Fibroblast of lung (primary cell): ENCODE measurements at regions not wholly inside any gene's neighbourhood (a gene's known extent, or its start where the extent isn't known, plus 50 kb on each side); places are given as distances from the start of the nearest gene placed in this dataset.
"Not testable (repeated sequence)": the region's sequence is repeated elsewhere in the genome, so short reads cannot be mapped to it uniquely, and the experiment has no call there.

Experiments
- DNase-seq, 2 donors: peaks; one replicate each; pipeline versions ENCODE4 v3.0.0 to v3.0.0-alpha.2; 2010; ENCODE audit warnings: low read depth in 2 of 2
- H2AFZ ChIP-seq: 2 replicates; pipeline ENCODE4 v1.5.1; 2012; ENCODE audit warnings: low read length, control low read depth, inconsistent platforms
- H3K27ac ChIP-seq: 2 replicates; pipeline ENCODE4 v1.5.1; 2011; ENCODE audit warnings: low read length, control low read depth; ENCODE audit not compliant: insufficient read depth
- H3K27me3 ChIP-seq: 2 replicates; pipeline ENCODE4 v1.5.1; 2011; ENCODE audit warnings: mild to moderate bottlenecking, low read length; ENCODE audit not compliant: control insufficient read depth, insufficient read depth
- H3K36me3 ChIP-seq: 2 replicates; pipeline ENCODE4 v1.5.1; 2011; ENCODE audit warnings: low read length; ENCODE audit not compliant: control insufficient read depth, insufficient read depth
- H3K4me1 ChIP-seq: 2 replicates; pipeline ENCODE4 v1.5.1; 2011; ENCODE audit warnings: low read length; ENCODE audit not compliant: control insufficient read depth, insufficient read depth; ENCODE audit errors: extremely low read depth
- H3K4me2 ChIP-seq: 2 replicates; pipeline ENCODE4 v1.5.1; 2011; ENCODE audit warnings: low read length, control low read depth; ENCODE audit not compliant: insufficient read depth; ENCODE audit errors: extremely low read depth
- H3K4me3 ChIP-seq, 4 experiments: fragments of 200-600 bp in 1 of 4; sonication (generic) in 1 of 4; replicated peaks in 1 of 4; 2 replicates each; pipeline ENCODE4 v1.5.1; 2011 to 2016; ENCODE audit warnings: low read length in 4 of 4, low read depth in 3 of 4, mild to moderate bottlenecking in 3 of 4, control low read depth in 2 of 4, inconsistent platforms in 1 of 4, mixed read lengths in 1 of 4; ENCODE audit not compliant: insufficient read depth in 1 of 4; ENCODE audit errors: control extremely low read depth in 1 of 4
- H3K79me2 ChIP-seq: 2 replicates; pipeline ENCODE4 v1.5.1; 2012; ENCODE audit warnings: mild to moderate bottlenecking, low read length, inconsistent platforms; ENCODE audit not compliant: control insufficient read depth, insufficient read depth
- H3K9ac ChIP-seq: 2 replicates; pipeline ENCODE4 v1.5.1; 2011; ENCODE audit warnings: mild to moderate bottlenecking, low read length, control low read depth; ENCODE audit not compliant: insufficient read depth
- H3K9me3 ChIP-seq: 2 replicates; pipeline ENCODE4 v1.5.1; 2012; ENCODE audit warnings: low read depth, low read length; ENCODE audit not compliant: control insufficient read depth, insufficient read depth
- H4K20me1 ChIP-seq: 2 replicates; pipeline ENCODE4 v1.5.1; 2011; ENCODE audit warnings: low read length; ENCODE audit not compliant: control insufficient read depth, insufficient read depth; ENCODE audit errors: extremely low read depth
- CTCF ChIP-seq, 2 donors: IDR thresholded peaks in 1 of 2; conservative IDR thresholded peaks in 1 of 2; 1 replicate in 1 of 2; 2 replicates in 1 of 2; pipeline ENCODE4 v1.5.1; 2011 to 2012; ENCODE audit warnings: low read length in 2 of 2, control low read depth in 1 of 2, inconsistent platforms in 1 of 2, low read depth in 1 of 2, mild to moderate bottlenecking in 1 of 2
- EZH2 ChIP-seq: IDR thresholded peaks from 2 replicates; pipeline ENCODE4 v1.5.1; 2012; ENCODE audit warnings: low read length, control low read depth, mild to moderate bottlenecking; ENCODE audit errors: missing control alignments

DNA sequence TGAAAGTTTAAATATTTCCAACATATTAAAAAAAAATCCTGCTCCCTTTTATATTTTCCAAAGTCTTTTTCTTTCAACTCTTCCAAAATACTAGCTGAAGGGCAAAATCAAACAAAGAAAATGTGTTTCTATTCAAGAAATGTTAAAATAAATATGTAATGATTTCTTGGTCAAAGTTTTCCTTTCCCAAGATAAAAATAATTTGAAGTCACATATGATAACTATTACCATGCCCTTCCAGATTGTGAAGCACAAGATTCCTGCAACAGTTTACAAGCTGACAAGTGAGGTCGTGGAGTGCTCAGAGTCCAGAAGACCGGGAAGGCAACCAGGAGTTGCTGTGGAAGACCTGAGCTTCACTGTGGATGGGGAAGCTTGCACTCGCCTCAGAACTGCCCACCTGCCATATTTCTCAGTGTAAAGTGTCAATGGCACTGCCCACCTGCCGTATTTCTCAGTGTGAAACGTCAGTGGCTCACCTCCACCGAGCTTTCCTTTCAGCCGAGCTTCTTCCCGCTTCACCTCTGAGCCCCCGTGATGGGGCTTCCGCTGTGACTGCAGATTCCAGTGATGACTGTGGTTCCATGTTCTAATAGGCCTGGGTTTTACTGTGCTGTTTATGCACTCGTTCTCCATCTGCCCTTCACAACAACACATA lies 160.5 kb downstream of the THBS2 start:
- H3K4me2 ChIP-seq, result no peak overlapping the region
- H3K27me3 ChIP-seq, result no peaks in the 10 kb centered on the region
- H3K27ac ChIP-seq, result no peak overlapping the region
- no peak for DNase-seq
- no peaks in the 10 kb centered on the region for H4K20me1 ChIP-seq
- no peaks in the 10 kb centered on the region for H3K9me3 ChIP-seq
- TF ChIP-seq CTCF (conservative IDR thresholded peaks at IDR 0.05 in 1 of 2, IDR thresholded peaks at IDR 0.05 in 1 of 2; ENCODE audit: low read depth in 1 of 2, low read length in 2 of 2), result no peak
- no peak for TF ChIP-seq EZH2
- no peaks in the 10 kb centered on the region for H3K36me3 ChIP-seq
- no peak overlapping the region for H2AFZ ChIP-seq
- no peak overlapping the region for H3K4me3 ChIP-seq
- H3K79me2 ChIP-seq, result no peaks in the 10 kb centered on the region
- peaks cover 6% of the 10 kb centered on the region for H3K4me1 ChIP-seq
- no peak overlapping the region for H3K9ac ChIP-seq

- TF ChIP-seq CTCF (conservative IDR thresholded peaks at IDR 0.05 in 1 of 2, IDR thresholded peaks at IDR 0.05 in 1 of 2; ENCODE audit: low read depth in 1 of 2, low read length in 2 of 2) (no peak), EZH2 (no peak)
- Histone ChIP-seq H3K4me3 (no peak overlapping the region), H3K9me3 (no peaks in the 10 kb centered on the region), H3K9ac (no peak overlapping the region), H3K36me3 (no peaks in the 10 kb centered on the region), H3K79me2 (no peaks in the 10 kb centered on the region), H3K27me3 (no peaks in the 10 kb centered on the region), H2AFZ (no peak overlapping the region), H3K4me1 (peaks cover 3% of the 10 kb centered on the region), H3K4me2 (no peak overlapping the region), H4K20me1 (no peaks in the 10 kb centered on the region), H3K27ac (no peak overlapping the region)
- peak; percentile 39 to 56 for DNase-seq
Observed at GRCh38 chr6:169092375-169092774, 161.3 kb downstream of the THBS2 start.

GRCh38 chr6:169090514-169091127 lies 163.0 kb downstream of the THBS2 start:
- not testable (repeated sequence) for H3K27me3 ChIP-seq, H3K4me2 ChIP-seq, H3K4me3 ChIP-seq, H3K79me2 ChIP-seq, H3K36me3 ChIP-seq, H3K27ac ChIP-seq, DNase-seq, H3K9me3 ChIP-seq, H4K20me1 ChIP-seq, H3K9ac ChIP-seq, H3K4me1 ChIP-seq, H2AFZ ChIP-seq
